GM21825 (cell line): ENCODE measurements at regions not wholly inside any gene's neighbourhood (a gene's known extent, or its start where the extent isn't known, plus 50 kb on each side); places are given as distances from the start of the nearest gene placed in this dataset.
"Not testable (repeated sequence)": the region's sequence is repeated elsewhere in the genome, so short reads cannot be mapped to it uniquely, and the experiment has no call there.

Experiments
- ATAC-seq: cut with Tn5 transposase; IDR thresholded peaks from one replicate; pipeline ENCODE4 v1.9.1; 2021; ENCODE audit warnings: mild to moderate bottlenecking, moderate library complexity; ENCODE audit not compliant: unreplicated experiment

- not testable (repeated sequence) for ATAC-seq
Observed at GRCh38 chr16:29330623-29331022, 75.9 kb downstream of the NPIPB11 start.

- ATAC-seq = not testable (repeated sequence)
Observed at GRCh38 chr16:29328528-29328927, 78.0 kb downstream of the NPIPB11 start.

GRCh38 chr16:29327631-29328408 is 78.7 kb downstream of the NPIPB11 start:
- not testable (repeated sequence) for ATAC-seq

GRCh38 chr16:29326164-29327125 is 80.1 kb downstream of the NPIPB11 start:
- not testable (repeated sequence) for ATAC-seq

- not testable (repeated sequence) for ATAC-seq
Observed at GRCh38 chr16:29323725-29324124, 82.8 kb downstream of the NPIPB11 start.

- no peak for ATAC-seq
Observed at GRCh38 chr16:29321585-29321984, 84.9 kb downstream of the NPIPB11 start.

GRCh38 chr16:29321000-29321393 is 85.5 kb downstream of the NPIPB11 start:
- no peak for ATAC-seq

- ATAC-seq = no peak
Observed at GRCh38 chr16:29320274-29320999, 86.1 kb downstream of the NPIPB11 start.

- no peak for ATAC-seq
Observed at GRCh38 chr16:29319726-29320125, 86.8 kb downstream of the NPIPB11 start.

GRCh38 chr16:29318561-29318968 is 87.9 kb downstream of the NPIPB11 start:
- ATAC-seq = not testable (repeated sequence)

- no peak for ATAC-seq
Observed at GRCh38 chr16:29318037-29318436, 88.5 kb downstream of the NPIPB11 start.

- ATAC-seq = no peak
Observed at GRCh38 chr16:29317269-29317668, 89.2 kb downstream of the NPIPB11 start.

- no peak for ATAC-seq
Observed at GRCh38 chr16:29316761-29317183, 89.7 kb downstream of the NPIPB11 start.

- ATAC-seq = no peak
Observed at GRCh38 chr16:29315916-29316517, 90.5 kb downstream of the NPIPB11 start.

GRCh38 chr16:29315046-29315445 is 91.5 kb downstream of the NPIPB11 start:
- ATAC-seq = no peak

- no peak for ATAC-seq
Observed at GRCh38 chr16:29314292-29314934, 92.1 kb downstream of the NPIPB11 start.

GRCh38 chr16:29313559-29314048 is 92.9 kb downstream of the NPIPB11 start:
- no peak for ATAC-seq

GRCh38 chr16:29312835-29313558 is 93.5 kb downstream of the NPIPB11 start:
- no peak for ATAC-seq

GRCh38 chr16:29312345-29312675 is 94.2 kb downstream of the NPIPB11 start:
- not testable (repeated sequence) for ATAC-seq
